ENCODE measurements at regions not wholly inside any gene's neighbourhood (a gene's known extent, or its start where the extent isn't known, plus 50 kb on each side); places are given as distances from the start of the nearest gene placed in this dataset.
"Not testable (repeated sequence)": the region's sequence is repeated elsewhere in the genome, so short reads cannot be mapped to it uniquely, and the experiment has no call there.

DNA sequence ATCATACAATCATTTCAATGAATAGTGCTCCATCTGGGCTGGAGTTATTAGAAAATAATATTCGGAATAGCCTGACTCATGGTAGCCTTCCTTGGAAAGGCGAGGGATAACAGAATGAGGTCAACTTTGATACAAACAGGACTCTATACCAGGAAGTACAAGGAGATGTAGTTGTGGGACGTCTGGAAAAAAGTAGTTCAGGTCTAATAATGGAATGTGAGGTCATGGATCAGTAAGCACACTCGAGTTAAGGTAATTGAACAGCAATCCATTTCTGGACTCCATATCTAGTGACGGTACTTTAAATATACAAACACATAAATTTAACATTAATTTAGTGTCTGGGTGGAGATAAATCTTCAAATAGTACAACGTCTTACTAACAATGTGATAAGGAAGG, 1204.0 kb upstream of the ADGRB3 start:
- no peak for DNase-seq (ENCODE audit: low spot score)
- FAIRE-seq = no peak

DNA sequence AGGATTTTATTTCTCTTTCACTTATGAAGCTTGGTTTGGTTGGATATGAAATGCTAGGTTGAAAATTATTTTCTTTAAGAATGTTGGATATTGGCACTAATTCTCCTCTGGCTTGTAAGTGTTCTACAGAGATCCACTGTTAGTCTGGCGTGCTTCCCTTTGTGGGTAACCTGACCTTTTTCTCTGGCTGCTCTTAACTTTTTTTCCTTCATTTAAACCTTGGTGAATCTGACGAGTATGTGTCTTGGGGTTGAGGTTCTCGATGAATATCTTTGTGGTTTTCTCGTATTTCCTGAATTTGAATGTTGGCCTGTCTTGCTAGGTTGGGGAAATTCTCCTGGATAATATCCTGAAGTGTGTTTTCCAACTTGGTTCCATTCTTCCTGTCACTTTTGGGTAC, 1208.4 kb upstream of the ADGRB3 start:
- not testable (repeated sequence) for FAIRE-seq; DNase-seq (ENCODE audit: low spot score)

DNA sequence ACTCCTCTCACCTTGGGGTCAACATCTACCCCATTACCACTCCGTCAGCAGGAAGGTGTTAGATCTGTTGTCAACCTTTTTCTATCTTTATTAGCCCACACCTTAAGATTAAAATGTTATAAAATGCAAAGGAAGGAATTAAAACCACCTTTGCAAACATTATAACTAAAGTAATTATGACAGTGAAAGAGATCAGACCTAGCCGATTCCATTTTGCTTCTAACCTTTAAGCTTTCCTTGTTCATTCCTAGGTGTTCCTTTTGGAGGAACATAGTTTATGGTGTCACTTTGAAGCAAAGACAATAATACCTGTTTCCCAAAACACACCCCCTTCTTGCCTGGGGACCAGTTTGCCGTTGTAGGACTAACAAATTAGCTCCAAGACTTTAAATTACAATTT, 1223.0 kb upstream of the ADGRB3 start:
- FAIRE-seq = no peak
- no peak for DNase-seq (ENCODE audit: low spot score)

DNA sequence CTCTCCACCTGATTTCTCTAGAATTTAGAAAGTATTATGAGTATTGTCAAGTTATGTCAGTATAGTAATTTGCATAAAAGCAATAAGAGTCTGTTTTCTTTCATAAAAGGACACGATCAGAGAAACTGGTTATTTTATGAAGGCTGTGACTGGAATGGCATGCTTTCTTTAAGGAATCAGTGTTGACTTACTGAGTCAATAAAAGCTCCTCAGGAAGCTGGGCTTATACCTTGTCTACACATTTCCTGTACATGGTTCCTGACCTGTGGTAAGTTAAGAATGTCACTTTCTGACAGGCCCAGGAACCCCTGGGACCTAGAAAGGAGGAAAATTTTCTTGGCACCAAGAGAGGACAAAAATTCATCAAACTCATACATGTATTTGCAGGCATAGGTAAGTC, 1224.0 kb upstream of the ADGRB3 start:
- no peak for DNase-seq (ENCODE audit: low spot score)
- FAIRE-seq = no peak

DNA sequence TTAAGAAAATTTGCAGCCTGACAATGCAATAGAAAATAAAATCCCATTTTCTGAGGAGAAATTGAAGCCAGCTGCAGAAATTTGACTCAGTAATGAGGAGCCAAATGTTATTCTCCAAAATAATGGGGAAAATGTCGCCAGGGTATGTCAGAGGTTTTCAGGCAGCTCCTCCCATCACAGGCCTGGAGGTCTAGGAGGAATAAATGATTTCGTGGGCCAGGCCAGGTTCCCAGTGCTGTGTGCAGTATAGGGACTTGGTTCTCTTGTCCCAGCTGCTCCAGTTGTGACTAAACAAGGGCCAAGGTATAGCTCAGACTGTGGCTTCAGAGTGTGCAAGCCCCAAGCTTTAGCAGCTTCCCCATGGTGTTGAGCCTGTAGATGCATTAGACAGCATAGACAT, 1240.8 kb upstream of the ADGRB3 start:
- FAIRE-seq = no peak
- no peak for DNase-seq (ENCODE audit: low spot score)

DNA sequence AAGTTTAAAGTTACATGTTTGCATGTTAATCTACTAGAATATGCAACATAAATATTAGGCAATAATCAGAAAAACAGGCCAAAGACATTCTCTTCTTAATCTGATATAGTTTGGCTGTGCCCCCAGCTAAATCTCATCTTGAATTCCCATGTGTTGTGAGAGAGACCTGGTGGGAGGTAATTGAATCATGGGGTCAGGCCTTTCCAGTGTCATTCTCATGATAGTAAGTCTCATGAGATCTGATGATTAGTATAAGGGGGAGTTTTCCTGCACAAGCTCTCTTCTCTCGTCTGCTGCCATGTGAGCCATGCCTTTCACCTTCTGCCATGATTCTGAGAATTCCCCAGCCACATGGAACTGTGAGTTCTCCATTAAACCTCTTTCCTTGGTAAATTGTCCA, 1241.7 kb upstream of the ADGRB3 start:
- DNase-seq (ENCODE audit: low spot score) (no peak), FAIRE-seq (no peak)

DNA sequence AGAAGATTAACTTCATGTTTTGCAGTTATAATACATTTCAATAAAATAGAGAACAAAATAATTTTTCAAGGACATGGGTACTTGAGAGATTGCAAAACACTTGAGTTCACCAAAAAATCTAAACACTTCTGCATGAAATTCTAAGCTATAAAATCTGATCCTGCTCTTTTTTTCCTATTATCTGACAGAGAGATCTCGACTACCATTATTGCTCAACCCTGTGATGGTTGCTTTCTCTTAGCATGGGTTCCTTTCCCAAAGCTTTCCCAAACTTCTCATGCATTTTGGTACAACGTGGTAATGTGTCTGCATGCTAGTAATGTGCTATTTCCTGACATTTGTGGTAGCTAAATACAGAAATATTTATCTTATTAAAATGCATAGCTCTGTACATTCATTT, 1243.1 kb upstream of the ADGRB3 start:
- no peak for FAIRE-seq
- no peak for DNase-seq (ENCODE audit: low spot score)

DNA sequence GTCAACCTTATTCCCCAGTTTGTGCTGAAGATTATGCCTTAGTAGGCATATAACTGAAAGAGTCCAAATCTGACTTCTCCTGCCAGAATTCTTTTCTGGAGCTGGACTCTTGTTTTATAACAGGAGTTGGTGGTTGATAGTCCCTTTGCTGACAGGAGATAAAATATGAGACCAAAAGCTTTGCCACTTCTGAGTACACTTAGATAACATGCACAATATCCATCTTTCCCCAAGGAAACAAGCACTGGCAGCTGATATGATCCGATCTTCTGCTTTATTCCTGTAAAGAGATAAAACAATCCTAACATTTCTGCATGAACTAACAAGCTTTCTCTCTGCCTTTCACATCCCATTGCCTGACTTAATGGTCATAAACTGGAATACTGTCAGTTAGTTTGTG, 1265.4 kb upstream of the ADGRB3 start:
- no peak for FAIRE-seq
- no peak for DNase-seq (ENCODE audit: low spot score)

DNA sequence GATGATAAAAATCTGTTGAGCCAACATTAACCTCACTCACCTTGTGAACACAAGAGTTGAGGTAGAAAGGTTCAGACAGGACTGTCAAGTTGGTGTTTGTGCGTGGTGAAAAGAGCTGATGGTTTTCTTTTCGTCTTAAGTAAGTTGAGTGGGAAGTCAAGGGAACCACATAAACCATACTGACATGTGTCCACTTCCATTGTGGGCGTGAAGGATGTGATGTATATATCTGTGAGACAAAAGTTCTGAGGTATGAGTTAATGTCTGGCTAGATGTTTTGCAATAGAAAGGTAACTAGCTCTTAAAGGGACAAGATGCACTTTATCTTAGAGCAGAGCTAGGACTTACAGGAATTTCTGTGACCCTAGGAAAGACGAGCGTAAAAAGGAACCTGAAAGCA, 1272.1 kb upstream of the ADGRB3 start:
- no peak for FAIRE-seq

DNA sequence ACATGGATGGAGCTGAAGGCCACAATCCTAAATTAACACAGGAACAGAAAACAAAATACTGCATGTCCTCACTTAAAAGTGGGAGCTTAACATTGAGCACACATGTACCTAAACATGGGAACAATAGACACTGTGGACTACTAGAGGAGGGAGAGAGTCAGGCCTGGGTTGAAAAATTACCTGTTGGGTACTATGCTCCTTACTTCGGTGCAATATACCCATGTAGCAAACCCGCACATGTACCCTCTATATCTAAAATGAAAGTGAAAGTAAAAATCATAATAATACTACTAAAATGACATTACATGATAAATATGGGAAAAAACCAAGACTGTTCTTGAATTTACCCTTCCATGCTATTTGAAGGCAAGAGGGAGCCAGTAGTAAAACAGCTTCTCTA, 1273.8 kb upstream of the ADGRB3 start:
- DNase-seq (ENCODE audit: low spot score) (no peak), FAIRE-seq (no peak)

More for the DNA sequence above, 1272.1 kb upstream of the ADGRB3 start:
- DNase-seq (ENCODE audit: low spot score) = no peak

DNA sequence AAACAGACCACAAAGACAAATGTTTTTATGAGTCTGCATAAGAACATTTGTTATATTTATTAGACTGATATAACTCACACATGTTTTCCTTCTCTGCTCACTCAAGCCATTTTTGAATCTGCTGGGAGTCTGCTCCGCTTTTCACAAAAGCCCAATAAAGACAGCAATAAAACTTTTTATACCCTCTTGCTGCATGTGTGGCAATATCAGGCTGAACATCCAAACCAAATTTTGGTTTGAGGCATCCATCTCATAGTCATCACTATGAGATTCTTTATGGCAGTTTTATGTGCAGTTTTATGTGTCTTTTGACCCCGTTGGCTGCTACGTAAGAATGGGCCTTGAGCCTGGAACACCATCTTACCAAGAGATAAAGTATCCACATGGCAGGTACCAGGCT, 1276.8 kb upstream of the ADGRB3 start:
- FAIRE-seq (no peak), DNase-seq (ENCODE audit: low spot score) (no peak)

DNA sequence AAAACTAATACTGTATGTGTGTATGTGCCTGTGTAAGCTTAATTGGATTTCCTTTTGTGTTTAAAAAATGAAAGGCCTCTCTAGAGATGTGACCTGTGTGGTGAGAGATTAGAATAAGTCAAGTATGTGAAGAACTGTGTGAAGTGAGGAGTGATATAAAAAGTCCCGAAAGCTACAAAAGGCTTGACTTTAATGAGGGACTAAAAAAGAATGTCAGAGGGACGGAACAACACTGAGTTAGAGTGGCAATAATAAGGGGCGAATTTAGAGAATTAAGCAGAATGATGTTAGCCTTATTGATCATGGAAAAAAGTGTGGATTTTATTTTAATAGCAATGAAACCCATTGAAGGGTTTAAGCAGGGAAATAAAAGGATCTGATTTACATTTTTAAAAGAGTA, 1281.2 kb upstream of the ADGRB3 start:
- FAIRE-seq (no peak), DNase-seq (ENCODE audit: low spot score) (no peak)

DNA sequence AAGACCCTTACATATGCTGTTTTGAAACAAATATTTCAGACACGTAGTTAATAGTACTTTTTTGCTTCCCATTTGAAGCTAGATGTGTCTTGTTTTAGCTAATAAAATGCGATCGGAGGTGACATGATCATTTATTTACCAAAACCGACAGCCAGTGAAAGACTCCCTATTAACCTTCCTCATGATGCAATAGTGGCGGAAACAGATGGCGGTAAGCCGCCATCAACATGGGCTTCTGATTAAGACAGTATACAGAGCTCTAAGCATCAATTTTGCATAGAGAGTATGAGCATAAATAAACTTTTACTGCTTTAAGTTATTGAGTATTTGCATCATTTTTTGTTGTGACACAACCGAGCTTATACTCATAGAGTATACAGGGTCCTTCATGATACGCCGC, 1282.4 kb upstream of the ADGRB3 start:
- FAIRE-seq (no peak), DNase-seq (ENCODE audit: low spot score) (no peak)

DNA sequence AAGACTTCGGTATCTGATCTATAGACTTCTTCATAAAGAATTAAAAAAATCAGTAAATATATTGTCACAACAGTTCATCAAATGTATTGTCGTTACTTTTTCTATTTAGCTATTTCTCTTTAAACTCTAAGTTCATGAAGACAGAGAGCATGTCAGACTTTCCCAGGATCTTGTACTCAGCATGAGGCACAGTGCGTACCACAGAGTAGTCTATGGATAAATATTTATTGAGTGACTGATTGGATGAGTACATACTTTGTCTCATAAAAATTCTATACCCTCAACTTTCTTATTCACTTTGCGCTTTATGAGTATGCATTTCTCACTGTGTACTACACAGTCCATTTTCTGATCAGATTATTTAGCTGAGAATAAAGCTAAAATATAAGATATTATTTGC, 1284.4 kb upstream of the ADGRB3 start:
- no peak for DNase-seq (ENCODE audit: low spot score)
- FAIRE-seq = no peak

DNA sequence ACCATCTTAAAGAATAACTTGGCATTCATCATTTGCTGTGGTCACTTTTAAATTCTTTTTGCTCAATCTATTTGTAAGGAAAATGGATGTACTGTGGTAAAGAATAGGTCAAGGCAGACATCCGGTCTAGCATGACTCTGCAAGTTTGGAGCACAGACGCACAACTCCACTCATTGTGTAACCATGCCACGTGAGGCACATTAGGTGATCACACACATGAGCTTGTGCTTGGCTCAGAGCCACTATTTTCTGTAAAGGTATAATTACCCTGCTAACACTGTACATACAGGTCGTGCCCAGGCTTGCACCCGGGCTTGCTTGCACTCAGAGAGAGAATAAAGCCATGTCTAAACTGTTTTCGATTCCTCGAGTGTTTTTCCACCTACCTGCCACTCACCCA, 1289.1 kb upstream of the ADGRB3 start:
- FAIRE-seq (no peak), DNase-seq (ENCODE audit: low spot score) (no peak)

DNA sequence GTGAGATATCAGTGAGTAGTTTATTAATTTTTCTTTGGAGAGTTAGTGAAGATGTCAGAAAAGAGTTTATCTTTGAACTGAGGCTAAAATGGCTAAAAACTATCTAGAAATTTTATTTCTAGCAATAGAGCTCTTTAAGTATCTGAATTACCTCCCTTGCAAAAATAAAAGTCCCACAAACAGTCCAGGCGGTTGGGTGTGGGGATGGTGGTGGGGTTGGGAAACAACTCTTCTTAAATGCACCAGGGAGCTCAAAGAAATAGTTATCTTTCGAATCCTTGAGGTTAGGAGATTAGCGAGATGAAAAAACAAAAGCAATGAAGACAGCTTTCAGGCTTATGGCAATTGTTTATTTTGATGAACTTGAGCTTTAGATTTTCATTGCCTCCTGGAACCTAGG, 1299.1 kb upstream of the ADGRB3 start:
- DNase-seq (ENCODE audit: low spot score) (no peak), FAIRE-seq (no peak)

DNA sequence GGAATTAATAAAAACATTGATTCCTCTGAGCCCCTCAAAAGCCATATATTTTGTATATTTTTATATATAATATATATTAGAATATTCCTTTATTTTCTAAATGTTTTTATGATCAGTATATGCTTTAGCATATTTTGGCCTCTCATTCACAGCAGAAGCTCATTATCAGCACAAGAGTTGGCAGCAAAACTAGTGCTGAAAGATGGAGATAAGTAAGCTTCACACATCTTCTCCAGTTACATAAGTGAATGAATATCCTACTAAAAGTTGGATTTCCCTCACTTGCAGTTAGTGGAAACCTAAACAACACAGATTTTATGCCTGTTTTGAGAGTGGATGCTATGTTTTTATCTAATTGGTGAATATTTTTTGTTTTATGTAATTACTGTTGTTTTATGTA, 1303.8 kb upstream of the ADGRB3 start:
- FAIRE-seq (no peak), DNase-seq (ENCODE audit: low spot score) (no peak)

DNA sequence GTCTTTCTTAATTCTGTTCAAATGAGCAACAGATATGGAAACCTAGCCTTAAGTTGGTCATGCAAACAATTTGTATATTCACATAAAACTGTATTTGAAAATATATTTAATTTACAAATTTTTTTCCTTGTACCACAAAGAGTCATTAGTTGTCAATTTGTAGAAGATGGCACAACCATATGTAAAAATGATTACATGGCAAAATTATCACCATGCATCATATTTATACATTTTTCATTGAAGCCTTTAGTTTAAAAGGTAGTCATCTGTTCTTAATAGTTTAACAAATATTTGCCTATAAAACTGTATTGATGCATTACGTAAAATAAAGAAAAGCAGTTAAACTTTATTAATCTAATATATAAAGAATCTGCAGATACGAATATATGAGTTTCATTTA, 1306.8 kb upstream of the ADGRB3 start:
- DNase-seq (ENCODE audit: low spot score) (no peak), FAIRE-seq (no peak)

DNA sequence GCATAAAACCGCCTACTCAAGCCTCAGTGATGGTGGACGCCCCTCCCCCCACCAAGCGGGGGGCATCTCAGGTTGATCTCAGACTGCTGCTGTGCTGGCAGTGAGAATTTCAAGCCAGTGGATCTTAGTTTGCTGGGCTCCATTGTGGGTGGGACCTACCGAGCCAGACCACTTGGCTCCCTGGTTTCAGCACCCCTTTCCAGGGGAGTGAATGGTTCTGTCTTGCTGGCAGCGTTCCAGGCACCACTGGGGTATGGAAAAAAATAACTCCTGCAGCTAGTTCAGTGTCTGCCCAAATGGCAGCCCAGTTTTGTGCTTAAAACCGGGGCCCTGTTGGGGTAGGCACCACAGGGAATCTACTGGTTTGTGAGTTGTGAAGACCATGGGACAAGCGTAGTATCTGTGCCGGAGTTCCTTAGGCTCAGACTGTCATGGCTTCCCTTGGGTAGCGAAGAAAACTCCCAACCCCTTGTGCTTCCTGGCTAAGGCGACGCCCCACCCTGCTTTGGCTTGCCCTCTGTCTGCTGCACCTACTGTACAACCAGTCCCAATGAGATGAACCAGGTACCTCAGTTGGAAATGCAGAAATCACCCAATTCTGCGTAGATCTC, 1334.5 kb upstream of the ADGRB3 start:
- FAIRE-seq (no peak), DNase-seq (ENCODE audit: low spot score) (no peak)

DNA sequence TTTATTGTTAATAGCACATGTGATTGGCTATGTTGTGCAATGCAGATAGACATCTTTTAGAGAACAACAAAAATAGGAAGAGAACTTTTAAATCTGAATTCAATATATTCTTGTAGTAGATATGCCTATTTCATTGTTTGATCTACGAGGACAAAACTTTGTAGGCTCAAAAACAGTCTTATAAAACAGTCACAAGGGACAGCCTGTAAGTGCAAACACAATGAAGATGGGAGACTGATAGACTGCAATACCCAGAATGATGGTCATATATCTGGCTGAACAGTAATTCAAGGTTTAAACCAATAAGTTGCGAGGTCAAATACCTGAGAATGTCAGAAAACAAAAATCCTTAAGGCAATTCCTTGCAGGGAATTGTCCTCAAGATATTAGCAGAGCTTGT, 1342.9 kb upstream of the ADGRB3 start:
- FAIRE-seq = no peak
- DNase-seq (ENCODE audit: low spot score) = no peak

DNA sequence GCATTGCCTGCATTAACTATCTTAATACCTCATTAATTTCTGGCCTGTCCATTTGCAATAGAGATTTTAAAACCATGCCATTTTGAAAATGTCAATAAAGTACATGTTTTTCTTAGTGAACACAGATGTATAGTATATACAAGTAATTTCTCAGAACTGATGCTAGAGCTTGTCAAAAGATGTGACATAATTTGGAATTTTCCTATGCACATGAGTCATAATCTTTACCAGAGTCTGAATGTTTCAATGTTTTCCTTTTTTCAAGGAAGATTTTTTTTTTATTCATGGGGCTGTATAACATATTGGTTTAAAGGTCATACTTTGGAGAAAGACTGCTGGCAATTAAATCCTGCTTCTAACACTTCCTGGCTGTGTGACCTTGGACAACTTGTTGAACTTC, 1347.5 kb upstream of the ADGRB3 start:
- no peak for DNase-seq (ENCODE audit: low spot score)
- no peak for FAIRE-seq

DNA sequence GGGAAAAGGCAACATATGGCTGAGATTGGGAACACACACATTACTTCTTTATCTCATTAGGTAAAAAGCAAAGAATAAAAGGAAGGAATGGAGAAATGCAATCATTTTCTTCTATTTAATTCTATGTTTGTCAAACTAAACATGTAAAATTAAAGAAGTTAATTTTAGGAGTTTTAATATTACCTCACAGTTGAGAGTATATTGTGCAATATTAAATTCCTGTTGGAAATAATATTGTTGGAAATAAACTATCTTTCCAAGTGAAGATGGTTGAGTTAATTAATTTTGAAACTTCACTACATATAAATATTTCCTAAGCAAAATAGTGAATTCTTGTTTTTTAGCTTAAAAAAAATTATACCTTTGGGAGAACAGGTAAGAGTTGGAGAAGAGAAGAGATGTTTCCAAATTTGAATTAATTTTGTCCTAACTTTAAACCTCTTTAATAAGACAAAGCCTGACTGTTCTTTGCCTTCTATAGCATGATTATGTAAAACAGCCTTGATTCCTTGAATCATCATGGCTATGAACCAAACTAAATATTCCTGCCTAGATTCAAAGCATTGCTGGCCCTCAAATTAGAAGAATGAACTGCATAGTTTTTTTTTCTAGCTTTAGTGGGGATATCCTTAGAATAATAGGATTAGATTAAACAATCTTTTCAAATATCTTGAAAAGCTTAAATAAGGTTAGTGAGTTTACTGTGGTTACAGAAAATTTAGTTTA, 1349.1 kb upstream of the ADGRB3 start:
- FAIRE-seq = no peak
- DNase-seq (ENCODE audit: low spot score) = no peak

DNA sequence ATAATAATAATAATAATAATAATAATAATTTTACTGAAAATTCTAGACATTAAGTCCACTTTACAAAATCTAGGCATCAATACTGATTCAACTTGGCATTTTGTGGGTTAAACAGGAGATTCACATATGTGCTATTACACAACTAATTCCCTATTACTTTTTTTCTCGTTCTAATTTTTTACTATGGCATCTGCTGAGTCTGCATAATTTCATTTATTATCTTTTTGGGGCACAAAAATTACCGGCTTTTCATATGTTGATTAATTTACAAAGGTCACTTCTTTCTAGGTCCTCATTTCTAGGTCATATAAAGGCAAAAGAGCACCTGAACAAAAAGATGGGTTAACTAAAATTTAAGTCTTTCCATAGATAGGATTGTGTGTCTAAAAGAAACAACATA, 1357.8 kb upstream of the ADGRB3 start:
- no peak for DNase-seq (ENCODE audit: low spot score)
- FAIRE-seq = no peak
